Dermis microvascular lymphatic vessel endothelial cell (primary cell): ENCODE measurements at regions not wholly inside any gene's neighbourhood (a gene's known extent, or its start where the extent isn't known, plus 50 kb on each side); places are given as distances from the start of the nearest gene placed in this dataset.
"Not testable (repeated sequence)": the region's sequence is repeated elsewhere in the genome, so short reads cannot be mapped to it uniquely, and the experiment has no call there.

Experiments used
- DNase-seq, 2 donors: peaks; one replicate each; pipeline versions ENCODE4 v3.0.0 to v3.0.0-alpha.2; 2010; ENCODE audit warnings: low read depth in 2 of 2

DNA sequence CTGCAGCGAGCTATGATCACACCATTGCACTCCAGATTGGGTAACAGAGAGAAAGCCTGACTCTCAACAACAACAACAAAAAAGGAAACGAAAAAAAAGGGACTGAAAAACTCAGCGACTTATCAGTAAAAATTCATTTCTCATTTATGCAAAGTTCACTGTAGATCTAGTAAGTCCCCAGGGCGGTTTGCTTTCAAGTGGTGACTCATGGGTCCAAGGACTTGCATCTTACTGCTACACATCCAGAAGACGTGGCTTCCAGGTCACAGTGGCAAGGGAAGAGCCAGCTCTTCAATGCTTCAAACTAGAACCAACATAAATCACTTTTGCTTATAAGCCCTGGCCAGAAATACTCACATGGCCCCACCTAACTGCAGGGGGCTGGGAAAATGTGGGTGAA is 178.3 kb upstream of the AUTS2 start:
- no peak for DNase-seq

DNA sequence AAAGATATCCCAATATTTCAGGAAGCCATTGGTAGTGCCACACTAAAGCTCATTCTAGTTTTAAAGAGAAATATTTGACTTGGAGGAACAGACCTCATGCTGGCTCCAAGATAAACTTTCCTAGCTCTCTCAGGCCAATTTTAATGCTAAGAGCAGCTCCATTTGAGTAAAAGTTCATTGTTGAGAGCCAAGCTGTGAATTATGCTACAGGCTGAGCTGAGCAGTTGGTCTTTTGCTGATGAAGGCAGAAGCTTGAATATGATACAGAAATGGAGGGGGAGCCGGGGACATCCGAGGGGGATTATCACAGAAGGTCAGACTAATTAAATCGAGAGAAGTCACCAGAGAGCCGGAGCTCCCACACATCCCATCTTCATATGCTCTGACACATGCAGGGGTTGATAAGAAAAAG is 175.7 kb upstream of the AUTS2 start:
- no peak for DNase-seq

DNA sequence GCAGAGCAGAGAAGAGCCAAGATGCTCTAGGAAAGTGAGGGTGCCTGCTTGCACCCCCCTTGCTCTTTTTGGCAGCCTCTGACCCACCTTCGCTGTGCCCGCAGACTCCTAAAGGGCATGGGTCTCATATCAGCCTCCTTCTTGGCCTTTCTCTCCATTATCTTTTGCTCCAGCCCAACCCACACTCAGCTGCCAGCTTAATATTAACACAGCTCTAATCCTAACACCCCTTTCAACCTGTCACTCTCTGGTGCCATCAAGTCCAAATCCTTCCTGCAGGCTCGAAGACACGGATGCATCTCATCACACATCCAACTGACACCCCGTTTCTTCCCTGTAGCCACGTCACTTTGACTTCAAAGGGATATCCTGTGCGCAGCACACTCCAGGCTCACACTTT is 171.6 kb upstream of the AUTS2 start:
- DNase-seq = no peak

DNA sequence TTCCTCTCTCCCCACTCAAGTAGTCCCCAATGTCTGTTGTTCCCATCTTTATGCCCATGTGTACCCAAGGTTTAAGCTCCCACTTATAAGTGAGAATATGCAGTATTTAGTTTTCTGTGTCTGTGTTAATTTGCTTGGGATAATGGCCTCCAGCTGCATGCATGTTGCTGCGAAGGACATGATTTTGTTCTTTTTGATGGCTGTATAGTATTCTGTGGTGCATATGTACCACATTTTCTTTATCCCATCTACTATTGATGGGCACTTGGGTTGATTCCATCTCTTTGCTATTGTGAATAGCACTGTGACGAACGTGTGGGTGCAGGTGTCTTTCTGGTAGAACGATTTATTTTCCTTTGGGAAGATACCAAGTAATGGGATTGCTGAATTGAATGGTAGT is 170.2 kb upstream of the AUTS2 start:
- no peak for DNase-seq

DNA sequence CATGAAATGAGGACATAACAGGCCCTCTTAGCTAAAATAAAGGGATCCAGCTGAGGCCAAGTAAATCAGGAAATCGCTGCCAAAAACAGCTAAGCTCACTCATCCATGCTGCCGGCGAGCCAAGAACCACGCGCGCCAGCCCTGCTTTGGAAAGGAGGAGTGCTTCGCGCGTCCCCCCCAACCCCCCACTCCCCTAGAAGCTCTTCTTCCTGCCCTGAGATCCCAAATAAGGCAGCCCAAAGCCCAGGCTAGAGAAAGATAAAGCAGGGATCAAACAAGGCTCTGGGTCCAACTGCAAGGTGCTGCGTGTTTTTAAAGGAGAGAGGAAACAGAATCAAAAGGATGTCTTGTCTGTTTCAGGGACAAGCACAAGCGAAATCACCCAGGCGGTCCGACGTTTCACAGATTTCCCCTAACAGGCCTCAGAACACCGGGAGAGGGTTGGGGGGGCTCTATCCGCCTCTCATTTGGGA is 168.3 kb upstream of the AUTS2 start:
- no peak for DNase-seq

DNA sequence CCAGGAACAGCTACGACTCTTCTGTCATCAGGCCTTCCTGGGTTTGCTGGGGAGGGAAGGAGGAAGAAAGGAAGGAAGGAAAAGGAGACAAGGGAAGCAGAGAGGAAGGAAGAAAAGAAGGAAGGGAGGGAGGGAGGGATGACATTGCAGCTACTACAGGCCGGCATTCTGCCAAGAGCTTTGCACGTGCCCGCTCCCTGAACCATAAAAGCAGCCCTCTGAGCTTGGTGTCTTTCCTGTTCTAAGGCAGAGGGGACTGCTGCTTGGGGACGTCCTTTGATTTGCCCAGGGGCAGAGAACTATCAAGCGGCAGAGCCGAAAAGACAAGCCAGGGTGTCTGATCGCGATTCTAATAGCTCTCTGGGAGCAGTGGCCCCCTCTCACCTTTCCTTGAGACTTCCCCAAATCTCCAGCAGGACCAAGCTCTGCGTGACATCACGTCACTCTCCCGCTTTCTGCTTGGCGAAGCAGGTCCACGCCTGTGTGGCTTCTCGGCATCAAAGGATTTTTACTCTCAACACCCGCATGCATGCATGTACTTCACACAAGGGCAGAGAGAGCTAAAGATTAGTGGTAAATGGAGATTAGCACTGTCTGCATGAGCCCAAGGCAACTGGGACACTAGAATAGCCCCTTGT is 167.8 kb upstream of the AUTS2 start:
- no peak for DNase-seq

DNA sequence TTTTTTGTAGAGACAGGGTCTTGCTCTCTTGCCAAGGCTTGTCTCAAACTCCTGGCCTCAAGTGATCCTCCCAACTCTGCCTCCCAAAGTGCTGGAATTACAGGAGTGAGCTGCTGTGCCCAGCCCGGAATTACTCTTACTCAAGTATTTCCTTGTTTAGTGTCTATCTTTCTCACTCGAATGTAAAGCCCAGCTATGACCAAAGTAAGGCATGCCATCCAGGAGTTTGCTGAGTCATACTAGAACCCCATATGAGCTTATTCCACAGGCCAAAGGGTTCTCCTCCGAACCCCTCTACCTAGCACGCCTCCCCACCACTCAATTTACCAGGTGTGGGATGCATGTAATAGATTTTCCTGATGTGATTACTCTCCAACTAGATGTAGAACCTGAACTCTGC is 166.6 kb upstream of the AUTS2 start:
- no peak for DNase-seq

DNA sequence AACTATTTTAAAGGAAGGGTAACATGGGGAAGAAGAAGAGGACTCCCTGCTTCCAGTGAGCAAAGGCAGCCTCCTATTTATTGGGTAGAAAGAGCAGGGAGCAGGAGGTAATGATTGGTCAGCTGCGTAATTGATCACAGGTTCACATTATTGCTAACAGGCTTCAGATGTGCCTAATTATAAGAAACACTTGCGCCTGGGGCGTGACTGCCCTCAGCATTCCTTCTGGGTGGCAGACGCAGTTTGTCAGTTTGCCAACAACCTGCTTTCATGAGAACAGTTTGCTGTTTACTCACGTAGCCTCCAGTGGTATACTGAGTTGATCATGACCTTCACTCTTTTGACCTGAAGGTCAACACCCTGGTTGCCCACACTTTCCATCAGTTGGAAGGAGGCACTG is 166.0 kb upstream of the AUTS2 start:
- not testable (repeated sequence) for DNase-seq

DNA sequence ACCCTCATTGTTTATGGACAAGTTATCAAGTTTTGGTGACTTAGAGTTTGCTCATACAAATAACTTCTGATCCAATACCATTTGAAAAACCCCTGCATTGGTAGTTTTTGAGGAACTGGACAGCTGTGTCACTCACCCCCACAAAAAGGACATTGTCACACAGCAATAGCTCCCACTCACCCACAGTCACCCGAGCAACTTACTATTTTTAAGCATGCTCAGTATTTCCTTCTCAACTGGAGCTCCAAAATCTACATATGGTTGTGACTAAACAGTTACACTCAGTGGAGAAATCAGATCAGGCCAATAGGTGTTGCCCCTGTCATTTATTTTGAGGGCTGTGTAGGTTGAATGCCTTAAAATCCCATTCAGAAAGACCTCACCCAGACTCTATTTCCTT is 165.2 kb upstream of the AUTS2 start:
- DNase-seq = no peak

DNA sequence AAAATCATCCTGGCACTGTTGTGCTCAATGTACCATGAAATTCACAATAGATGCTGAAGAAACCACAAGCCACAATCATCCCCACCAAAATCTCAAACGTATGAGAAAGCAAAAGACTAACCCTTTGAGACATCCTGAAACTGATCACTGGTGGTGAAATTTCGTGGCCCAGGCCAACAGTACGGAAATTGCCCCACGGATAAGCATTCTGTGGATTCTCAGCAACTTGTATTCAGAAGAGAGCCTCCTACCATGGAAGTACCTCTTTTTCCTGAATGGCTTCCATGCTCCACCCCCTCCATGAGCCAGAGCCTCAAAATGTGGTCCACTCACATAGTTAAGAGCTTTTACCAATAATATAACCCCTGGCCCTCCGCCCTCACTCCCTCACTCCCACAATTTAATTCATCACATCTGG is 163.9 kb upstream of the AUTS2 start:
- no peak for DNase-seq

DNA sequence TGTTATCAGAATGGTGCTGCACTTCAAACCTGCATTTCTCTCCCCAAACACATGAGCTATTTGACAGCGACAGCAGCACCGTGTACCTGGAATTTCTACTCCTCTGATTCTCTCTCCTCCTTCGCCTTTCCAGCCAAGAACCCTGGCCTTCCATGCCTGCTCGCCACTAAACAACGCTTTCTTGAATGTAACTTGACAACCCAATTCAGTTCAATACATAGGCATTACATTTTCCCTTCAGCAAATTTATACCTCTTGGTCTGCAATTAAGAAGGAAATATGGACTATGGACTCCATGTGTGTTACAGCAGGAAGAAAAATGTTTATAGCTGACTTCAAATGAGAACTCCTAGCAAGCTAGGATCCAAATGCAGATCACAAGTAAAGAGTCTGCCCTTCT is 162.6 kb upstream of the AUTS2 start:
- no peak for DNase-seq

DNA sequence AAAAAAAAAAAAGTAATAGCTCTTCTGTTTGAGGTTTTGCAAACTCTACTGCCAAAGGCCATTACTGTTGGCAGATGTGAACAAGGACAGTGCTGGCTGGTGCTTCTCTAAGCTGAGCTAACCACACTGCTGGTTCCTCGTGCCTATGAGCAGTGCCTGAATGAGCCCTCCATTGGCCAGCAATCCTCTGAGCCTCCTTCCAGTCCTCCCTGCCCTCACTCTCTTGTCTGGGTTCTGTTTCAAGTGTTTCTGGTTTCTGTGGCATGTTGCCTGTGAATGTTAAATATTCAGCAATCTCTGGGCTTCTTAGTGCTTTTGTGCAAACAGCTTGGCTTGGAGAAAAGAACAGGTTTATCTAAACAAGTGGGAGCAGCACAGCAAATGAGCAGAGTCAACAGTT is 161.3 kb upstream of the AUTS2 start:
- no peak for DNase-seq

DNA sequence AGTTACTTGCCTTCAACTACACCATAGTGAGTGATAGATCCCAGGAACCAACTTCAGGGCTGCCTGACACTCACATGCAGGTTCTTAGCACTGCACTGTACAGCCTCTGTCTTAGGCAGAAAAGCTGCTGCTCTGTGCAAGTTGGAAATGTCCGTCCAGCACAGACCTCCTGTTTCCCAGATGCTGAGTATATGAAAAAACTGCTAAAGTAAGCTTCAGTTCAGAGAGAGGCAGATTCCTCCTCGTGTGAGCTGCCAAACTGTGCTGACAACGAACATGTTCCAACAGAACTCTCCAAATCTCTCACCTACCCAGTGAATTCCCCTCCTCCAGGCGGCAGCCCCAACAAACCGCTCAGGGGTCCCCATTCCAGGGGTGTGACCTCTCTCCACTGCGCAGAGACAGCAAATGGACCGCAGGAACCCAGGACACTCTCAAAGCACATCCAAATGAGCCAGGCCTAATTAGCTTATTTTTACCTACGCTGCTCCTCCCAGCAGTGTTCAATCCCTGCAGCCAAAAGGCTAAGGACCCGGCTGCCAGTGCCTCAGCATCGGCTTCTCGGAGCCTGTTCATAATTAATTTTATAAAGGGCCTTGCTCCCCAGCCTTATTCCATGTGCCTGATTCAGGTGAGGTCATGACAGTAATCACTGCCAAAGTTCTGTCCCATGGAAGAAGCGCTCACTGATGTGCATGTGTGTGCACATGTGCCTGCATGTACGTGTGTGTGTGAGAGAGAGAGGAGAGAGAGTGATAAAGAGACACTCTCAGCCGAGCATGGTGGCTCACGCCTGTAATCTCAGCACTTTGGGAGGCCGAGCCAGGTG is 159.5 kb upstream of the AUTS2 start:
- DNase-seq = no peak

DNA sequence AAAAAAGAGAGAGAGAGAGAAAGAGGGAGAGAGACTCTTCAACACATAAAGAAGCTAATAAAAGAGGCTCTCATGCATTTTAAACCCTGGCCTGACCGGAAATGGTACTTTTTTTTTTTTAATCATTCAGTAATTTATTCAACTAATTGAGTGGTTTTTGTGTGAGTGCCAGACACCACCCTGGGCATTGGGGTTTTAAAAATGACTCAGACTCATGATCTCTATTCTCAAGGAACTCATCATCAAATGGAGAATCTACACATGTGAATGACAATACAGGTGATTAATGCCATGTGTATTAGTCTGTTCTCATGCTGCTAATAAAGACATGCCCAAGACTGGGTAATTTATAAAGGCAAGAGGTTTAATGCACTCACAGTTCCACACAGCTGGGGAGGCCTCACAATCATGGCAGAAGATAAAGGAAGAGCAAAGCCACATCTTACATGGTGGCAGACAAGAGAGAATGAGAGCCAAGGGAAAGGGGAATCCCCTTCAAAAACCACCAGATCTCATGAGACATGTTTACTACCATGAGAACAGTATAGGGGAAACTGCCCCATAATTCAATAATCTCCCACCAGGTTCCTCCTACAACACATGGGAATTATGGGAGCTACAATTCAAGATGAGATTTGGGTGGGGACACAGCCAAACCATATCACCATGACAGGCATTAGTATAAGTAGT is 158.5 kb upstream of the AUTS2 start:
- no peak for DNase-seq

DNA sequence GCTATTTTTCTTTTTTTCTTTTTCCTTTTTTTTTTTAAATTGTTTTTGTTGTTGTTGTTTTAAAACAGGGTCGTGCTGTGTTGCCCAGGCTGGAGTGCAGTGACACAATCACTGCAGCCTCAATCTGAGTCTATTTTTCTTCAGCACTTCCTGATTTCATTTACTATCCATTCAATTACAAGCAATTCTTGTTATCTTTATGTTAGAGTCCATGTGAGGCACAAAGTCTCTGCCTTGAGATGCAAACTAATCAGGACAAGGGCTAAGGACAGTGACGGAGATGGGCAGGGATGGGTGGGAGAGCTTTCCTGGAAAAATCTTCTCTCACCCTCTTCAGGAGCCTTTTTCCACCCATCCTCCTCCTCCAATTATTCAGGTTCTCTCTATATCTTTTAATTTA is 157.3 kb upstream of the AUTS2 start:
- no peak for DNase-seq

DNA sequence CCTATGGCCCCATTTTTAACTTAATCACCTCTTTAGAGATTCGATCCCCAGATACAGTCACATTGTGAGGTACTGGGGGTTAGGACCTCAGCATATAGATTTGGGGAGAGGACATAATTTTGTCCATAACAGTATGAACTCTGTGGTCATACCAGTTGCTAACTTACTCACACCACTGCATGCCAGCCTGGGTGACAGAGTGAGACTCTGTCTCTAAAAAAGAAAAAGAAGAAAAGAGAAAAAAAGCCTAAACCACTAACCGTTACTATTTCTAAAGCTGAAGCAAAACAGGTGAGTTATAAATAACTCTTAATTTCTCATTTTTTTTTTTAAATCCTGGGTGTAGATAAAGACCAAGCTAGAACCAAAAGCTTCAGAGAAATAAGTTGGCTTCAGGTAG is 155.1 kb upstream of the AUTS2 start:
- no peak for DNase-seq

DNA sequence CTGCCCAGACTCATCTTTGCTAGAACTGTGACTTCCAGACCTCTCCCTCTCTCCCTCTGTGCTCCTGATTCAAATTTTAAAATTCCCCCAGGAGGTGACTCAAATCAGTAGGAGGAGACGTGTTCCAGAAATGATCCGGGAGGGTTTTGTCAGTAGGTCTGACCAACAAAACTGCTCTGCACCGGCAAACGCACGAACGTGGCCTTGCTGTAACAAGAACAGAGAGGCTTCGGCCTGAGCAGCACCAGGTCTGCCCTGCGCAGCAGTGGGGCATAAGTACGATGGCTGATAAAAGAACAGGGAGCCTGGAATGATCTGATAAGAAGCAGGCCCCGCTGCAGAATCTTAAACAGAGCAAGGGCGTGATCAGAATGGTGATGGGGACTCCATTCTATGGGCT is 152.7 kb upstream of the AUTS2 start:
- no peak for DNase-seq

DNA sequence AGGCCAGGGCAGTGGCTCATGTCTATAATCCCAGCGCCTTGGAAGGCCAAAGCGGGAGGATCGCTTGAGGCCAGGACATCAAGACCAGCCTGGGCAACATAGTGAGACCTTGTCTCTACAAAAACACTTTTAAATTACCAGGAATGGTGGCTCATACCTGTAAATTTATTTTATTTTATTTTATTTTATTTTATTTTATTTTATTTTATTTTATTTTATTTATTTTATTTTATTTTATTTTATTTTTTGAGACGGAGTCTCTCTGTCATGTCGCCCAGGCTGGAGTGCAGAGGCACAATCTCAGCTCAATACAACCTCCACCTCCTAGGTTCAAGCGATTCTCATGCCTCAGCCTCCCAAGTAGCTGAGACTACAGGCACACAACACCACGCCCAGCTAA is 152.1 kb upstream of the AUTS2 start:
- not testable (repeated sequence) for DNase-seq

DNA sequence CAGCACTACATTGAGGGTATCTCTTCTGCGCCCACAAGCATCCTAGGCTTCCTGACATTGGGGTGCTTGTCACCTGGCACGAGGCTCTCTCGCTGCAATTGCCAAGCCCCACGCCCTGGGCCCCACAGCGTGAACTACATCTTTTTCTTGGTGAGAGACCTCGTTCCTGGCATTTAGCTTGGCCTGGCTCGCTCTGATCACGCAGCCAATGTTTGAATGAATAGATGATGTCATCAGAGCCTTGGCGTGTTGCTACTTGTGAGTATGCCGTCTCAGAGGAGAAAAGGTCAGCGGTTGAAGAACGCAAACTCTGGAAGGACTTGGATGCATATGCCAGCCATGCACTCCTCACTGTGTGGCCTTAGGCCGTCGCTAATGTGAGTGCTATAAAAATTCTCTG is 150.2 kb upstream of the AUTS2 start:
- DNase-seq = no peak

DNA sequence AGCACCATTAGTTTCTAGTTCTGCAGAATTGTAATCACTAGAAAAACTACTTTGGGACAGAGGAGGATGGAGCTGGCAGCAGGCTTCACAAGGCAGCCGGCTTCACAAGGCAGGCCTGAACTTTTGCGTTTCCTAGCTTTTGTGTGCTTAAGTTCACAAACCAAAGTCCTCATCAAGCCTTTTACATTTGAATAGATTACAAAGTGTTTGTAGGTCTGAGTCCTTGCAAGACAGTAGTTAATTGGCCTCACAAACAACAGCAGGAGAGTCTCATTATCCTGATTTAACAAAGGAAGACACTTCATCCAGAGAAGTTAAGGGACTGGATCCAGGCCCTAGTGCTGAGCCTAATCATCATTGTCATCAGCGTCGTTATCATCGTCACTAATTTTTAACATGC is 147.8 kb upstream of the AUTS2 start:
- no peak for DNase-seq

DNA sequence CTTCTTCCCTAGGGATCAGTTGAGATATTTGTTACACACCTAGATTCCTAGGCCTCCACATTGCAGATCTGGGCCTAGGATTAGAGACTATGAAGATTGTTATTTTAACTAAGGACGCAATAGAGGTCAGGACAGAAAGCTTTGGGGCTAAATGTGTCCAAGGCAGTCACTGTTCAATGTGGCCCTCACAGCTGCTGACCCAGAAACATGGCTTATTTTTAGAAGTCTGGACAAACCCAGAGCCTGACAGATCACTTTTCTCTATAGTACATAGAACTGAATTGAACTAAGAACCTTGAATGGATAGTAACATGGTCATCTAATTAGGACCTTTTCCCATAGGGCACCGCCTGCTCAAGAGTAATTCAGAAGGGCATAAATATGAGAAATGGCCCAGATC is 146.6 kb upstream of the AUTS2 start:
- no peak for DNase-seq

DNA sequence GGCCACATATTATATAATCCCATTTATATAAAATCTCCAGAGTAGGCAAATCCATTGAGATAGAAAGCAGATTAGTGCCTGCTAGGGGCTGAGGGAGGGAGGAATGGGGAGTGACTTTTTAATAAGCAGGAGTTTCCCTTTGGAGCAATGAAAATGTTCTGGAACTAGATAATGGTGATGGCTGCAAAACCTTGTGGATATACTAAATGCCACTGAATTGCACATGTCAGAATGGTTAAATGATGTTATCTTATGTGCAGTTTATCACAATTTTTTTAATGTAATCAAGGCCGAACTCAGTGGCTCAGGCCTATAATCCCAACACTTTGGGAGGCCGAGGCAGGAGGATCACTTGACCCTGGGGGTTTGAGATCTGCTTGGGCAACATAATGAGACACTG is 145.5 kb upstream of the AUTS2 start:
- DNase-seq = no peak
